K562 (cell line): ENCODE measurements at regions not wholly inside any gene's neighbourhood (a gene's known extent, or its start where the extent isn't known, plus 50 kb on each side); places are given as distances from the start of the nearest gene placed in this dataset.

Source experiments
- ELF4 ChIP-seq: fragments of 450-650 bp; formaldehyde crosslinking; IDR thresholded peaks from 2 replicates; pipeline ENCODE4 v1.4.0; 2022; ENCODE audit warnings: missing genetic modification characterization
- NKRF ChIP-seq: fragments of 450-650 bp; IDR thresholded peaks from 2 replicates; pipeline ENCODE4 v1.6.1; 2016; ENCODE audit warnings: borderline replicate concordance
- RBM39 ChIP-seq: fragments of 200-400 bp; formaldehyde crosslinking; optimal IDR thresholded peaks from 2 replicates; pipeline ENCODE3; 2018; ENCODE audit warnings: low read depth, low read length
- RREB1 ChIP-seq: fragments of 250-450 bp; sonication (Bioruptor Pico); IDR thresholded peaks from 2 replicates; pipeline ENCODE4 v1.4.0; 2020
- ZBTB26 ChIP-seq: fragments of 450-650 bp; formaldehyde crosslinking; IDR thresholded peaks from 2 replicates; pipeline ENCODE4 v1.4.0; 2022; ENCODE audit warnings: missing genetic modification characterization
- ZNF408 ChIP-seq: fragments of 250-450 bp; sonication (Bioruptor Pico); IDR thresholded peaks from 2 replicates; pipeline ENCODE4 v1.4.0; 2020; ENCODE audit warnings: low read depth, mild to moderate bottlenecking, moderate library complexity
- ZNF609 ChIP-seq: sonication (generic); formaldehyde crosslinking; IDR thresholded peaks from 2 replicates; pipeline ENCODE4 v1.8.1; 2023; ENCODE audit warnings: missing genetic modification reagents, mild to moderate bottlenecking, borderline replicate concordance
- TF ChIP-seq, protein P1 (sequence below): fragments of 250-450 bp; sonication (Bioruptor Pico); IDR thresholded peaks from 2 replicates; pipeline ENCODE4 v1.5.0; 2021; ENCODE audit warnings: mild to moderate bottlenecking, borderline replicate concordance
- TF ChIP-seq, protein P2 (sequence below): fragments of 450-650 bp; formaldehyde crosslinking; IDR thresholded peaks from 2 replicates; pipeline ENCODE4 v1.4.0; 2020; ENCODE audit warnings: mild to moderate bottlenecking, mixed read lengths

GRCh38 chr5:3801967-3802366 is 206.3 kb downstream of the IRX1 start (continued):
- no peak for TF ChIP-seq RREB1 (CRISPR knock-in tag)
- TF ChIP-seq ZBTB26 (CRISPR knock-in tag) = no peak
- TF ChIP-seq, protein P1, sequence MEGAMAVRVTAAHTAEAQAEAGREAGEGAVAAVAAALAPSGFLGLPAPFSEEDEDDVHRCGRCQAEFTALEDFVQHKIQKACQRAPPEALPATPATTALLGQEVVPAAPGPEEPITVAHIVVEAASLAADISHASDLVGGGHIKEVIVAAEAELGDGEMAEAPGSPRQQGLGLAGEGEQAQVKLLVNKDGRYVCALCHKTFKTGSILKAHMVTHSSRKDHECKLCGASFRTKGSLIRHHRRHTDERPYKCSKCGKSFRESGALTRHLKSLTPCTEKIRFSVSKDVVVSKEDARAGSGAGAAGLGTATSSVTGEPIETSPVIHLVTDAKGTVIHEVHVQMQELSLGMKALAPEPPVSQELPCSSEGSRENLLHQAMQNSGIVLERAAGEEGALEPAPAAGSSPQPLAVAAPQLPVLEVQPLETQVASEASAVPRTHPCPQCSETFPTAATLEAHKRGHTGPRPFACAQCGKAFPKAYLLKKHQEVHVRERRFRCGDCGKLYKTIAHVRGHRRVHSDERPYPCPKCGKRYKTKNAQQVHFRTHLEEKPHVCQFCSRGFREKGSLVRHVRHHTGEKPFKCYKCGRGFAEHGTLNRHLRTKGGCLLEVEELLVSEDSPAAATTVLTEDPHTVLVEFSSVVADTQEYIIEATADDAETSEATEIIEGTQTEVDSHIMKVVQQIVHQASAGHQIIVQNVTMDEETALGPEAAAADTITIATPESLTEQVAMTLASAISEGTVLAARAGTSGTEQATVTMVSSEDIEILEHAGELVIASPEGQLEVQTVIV = no peak
- no peak for TF ChIP-seq ZNF408
- no peak for TF ChIP-seq ELF4
- no peak for TF ChIP-seq ZNF609 (CRISPR knock-in tag)
- TF ChIP-seq RBM39 = no peak
- TF ChIP-seq NKRF = no peak
- TF ChIP-seq, protein P2, sequence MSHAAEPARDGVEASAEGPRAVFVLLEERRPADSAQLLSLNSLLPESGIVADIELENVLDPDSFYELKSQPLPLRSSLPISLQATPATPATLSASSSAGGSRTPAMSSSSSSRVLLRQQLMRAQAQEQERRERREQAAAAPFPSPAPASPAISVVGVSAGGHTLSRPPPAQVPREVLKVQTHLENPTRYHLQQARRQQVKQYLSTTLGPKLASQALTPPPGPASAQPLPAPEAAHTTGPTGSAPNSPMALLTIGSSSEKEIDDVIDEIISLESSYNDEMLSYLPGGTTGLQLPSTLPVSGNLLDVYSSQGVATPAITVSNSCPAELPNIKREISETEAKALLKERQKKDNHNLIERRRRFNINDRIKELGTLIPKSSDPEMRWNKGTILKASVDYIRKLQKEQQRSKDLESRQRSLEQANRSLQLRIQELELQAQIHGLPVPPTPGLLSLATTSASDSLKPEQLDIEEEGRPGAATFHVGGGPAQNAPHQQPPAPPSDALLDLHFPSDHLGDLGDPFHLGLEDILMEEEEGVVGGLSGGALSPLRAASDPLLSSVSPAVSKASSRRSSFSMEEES (CRISPR knock-in tag) = peak; percentile 92
